ENCODE measurements at regions not wholly inside any gene's neighbourhood (a gene's known extent, or its start where the extent isn't known, plus 50 kb on each side); places are given as distances from the start of the nearest gene placed in this dataset.

DNA sequence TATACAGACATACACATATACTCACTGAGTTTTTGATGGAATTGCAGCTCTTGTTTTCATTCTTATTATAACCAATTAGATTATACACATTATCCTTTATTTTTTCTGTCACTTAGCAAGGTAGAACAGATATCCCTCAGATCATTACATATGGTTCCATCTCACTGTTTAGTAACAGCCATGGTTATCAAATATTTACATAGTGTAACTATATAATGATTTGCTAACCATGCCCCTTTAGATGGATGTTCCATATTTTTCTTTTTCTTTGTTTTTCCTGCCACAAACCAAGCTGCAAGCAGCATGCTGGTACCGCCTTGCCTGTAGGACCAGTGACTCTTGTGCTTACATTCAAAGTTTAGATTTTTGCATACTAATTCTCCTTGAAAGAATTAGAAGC, 163.4 kb upstream of the NFE2L3 start:
- intact Hi-C loops (cut with DNase I; ENCODE audit: low total_unique reads): no loop called here
- DNase-seq: no peak
- Histone ChIP-seq H3K4me3 (no peak overlapping the region), H3K9me3 (no peaks in the 10 kb centered on the region), H3K27me3 (no peaks in the 10 kb centered on the region), H3K27ac (no peak overlapping the region), H3K36me3 (no peaks in the 10 kb centered on the region), H3K4me1 (no peaks in the 10 kb centered on the region)
- TF ChIP-seq, protein P1, sequence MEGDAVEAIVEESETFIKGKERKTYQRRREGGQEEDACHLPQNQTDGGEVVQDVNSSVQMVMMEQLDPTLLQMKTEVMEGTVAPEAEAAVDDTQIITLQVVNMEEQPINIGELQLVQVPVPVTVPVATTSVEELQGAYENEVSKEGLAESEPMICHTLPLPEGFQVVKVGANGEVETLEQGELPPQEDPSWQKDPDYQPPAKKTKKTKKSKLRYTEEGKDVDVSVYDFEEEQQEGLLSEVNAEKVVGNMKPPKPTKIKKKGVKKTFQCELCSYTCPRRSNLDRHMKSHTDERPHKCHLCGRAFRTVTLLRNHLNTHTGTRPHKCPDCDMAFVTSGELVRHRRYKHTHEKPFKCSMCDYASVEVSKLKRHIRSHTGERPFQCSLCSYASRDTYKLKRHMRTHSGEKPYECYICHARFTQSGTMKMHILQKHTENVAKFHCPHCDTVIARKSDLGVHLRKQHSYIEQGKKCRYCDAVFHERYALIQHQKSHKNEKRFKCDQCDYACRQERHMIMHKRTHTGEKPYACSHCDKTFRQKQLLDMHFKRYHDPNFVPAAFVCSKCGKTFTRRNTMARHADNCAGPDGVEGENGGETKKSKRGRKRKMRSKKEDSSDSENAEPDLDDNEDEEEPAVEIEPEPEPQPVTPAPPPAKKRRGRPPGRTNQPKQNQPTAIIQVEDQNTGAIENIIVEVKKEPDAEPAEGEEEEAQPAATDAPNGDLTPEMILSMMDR (IDR thresholded peaks at IDR 0.05): no peak

DNA sequence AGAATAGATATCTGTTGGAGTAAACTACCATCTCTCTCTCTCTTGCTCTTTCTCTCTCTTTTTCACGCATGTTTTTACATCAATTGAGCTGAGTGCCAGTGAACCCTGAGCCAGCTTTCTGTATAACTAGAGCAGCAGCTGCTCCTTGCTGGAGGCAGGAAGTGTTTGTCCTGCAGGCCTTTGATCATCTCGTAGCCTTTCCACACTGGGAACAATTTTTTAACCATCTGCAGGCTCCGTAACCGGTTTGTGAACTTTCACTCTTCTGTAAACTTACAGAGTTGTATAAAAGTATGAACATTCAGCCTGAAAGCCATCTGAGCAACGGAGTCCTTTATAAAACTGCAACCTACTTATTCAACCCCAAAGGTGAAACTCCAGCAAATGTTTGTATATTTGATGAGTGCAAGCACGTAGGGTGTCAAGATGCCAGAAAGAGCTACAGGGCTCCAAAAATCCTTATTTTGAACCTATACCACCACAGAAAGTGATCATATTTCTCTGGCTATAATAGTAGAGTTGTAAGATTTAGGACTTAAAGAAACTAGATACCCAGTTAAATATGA, 162.8 kb upstream of the NFE2L3 start:
- intact Hi-C loops (cut with DNase I; ENCODE audit: low total_unique reads): no loop called here
- TF ChIP-seq, protein P1 (IDR thresholded peaks at IDR 0.05): no peak
- Histone ChIP-seq H3K4me1 (no peaks in the 10 kb centered on the region), H3K36me3 (no peaks in the 10 kb centered on the region), H3K9me3 (no peaks in the 10 kb centered on the region), H3K4me3 (no peak overlapping the region), H3K27ac (no peak overlapping the region), H3K27me3 (no peaks in the 10 kb centered on the region)
- no peak for DNase-seq

DNA sequence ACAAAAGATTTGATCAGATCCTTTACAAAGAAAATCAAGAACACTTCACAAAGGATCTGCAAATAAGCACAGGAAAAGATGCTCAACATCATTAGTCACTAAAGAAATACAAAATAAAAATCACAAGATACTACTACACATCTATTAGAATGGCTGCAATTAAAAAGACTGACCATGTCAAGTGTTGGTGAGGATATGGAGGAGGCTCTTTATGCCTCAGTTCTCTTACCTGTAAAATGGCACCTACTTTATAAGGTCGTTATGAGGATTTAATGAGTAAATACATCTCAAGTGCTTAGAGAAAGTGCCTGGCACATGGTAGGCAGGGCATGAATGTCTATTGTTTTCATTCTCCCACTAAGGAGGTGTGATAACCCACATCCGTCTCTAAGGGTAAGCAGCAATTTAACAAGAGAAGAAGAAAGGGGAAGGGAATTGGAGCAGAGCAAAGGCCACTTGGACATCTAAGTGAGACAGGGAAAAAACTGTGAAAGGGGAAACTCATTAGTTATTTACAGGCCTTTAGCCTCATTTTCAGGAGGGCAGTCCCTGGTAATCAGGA, 157.5 kb upstream of the NFE2L3 start:
- Histone ChIP-seq H3K27me3 (peaks cover 0 to 6% of the 10 kb centered on the region in 2 donors), H3K36me3 (no peaks in the 10 kb centered on the region), H3K4me3 (no peak overlapping the region), H3K4me1 (no peaks in the 10 kb centered on the region), H3K9me3 (no peaks in the 10 kb centered on the region), H3K27ac (no peak overlapping the region)
- intact Hi-C loops (cut with DNase I; ENCODE audit: low total_unique reads): no loop called here
- TF ChIP-seq, protein P1 (IDR thresholded peaks at IDR 0.05): no peak
- DNase-seq: no peak

DNA sequence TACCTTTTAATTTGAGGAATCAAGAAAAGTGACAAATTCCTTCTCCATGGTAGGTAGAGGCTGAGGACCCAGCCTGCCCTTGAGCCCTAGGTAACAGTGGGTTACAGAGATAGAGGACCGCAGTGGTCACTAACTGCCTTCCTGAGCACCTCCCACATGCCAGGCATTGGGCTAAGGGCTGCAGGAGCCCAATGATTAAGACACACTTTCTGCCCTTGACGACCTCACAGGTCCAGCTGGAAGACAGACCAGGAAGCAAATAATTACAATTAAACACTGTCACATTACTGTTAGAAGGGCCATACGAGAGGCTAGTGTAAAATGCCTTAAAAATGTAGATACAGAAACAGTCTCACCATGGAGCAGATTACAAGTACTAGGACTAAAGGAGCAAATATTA, 156.8 kb upstream of the NFE2L3 start:
- H3K9me3 ChIP-seq: no peaks in the 10 kb centered on the region
- H3K4me3 ChIP-seq: no peak overlapping the region
- no peak overlapping the region for H3K27ac ChIP-seq
- H3K4me1 ChIP-seq: no peaks in the 10 kb centered on the region
- peaks cover 0 to 6% of the 10 kb centered on the region in 2 donors for H3K27me3 ChIP-seq
- intact Hi-C loops (cut with DNase I; ENCODE audit: low total_unique reads): no loop called here
- H3K36me3 ChIP-seq: no peaks in the 10 kb centered on the region
- TF ChIP-seq, protein P1 (IDR thresholded peaks at IDR 0.05): no peak
- no peak for DNase-seq

DNA sequence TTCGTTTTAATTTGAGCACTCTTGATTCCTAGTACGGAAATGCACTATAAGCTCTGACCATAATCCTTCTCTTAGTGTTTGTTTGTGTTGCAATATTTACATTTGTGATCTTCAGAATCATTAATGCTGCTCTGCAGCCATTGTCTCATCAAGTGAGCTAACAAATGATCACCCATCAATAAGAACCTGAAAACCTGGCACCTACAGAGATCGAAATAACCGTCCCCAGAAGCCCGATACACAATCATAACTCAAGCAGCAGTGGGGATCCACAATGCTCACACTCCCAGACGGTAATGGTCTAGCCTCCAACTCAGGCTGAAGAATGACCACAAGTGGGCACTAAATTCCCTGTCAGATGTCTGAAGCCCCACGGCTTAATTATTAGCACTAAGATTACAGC, 156.0 kb upstream of the NFE2L3 start:
- Histone ChIP-seq H3K4me3 (no peak overlapping the region), H3K36me3 (no peaks in the 10 kb centered on the region), H3K9me3 (no peaks in the 10 kb centered on the region), H3K4me1 (no peaks in the 10 kb centered on the region), H3K27ac (no peak overlapping the region), H3K27me3 (peaks cover 0 to 6% of the 10 kb centered on the region in 2 donors)
- TF ChIP-seq, protein P1 (IDR thresholded peaks at IDR 0.05): no peak
- DNase-seq: no peak
- intact Hi-C loops (cut with DNase I; ENCODE audit: low total_unique reads): no loop called here
